ENCODE measurements at regions not wholly inside any gene's neighbourhood (a gene's known extent, or its start where the extent isn't known, plus 50 kb on each side); places are given as distances from the start of the nearest gene placed in this dataset.

GRCh38 chr7:125136755-125137532 lies 207.3 kb upstream of the POT1 start:
- TF ChIP-seq CTCF (conservative IDR thresholded peaks at IDR 0.05 in 1 of 2, IDR thresholded peaks at IDR 0.05 in 1 of 2; ENCODE audit: extremely low read depth in 1 of 2, insufficient read depth in 1 of 2, low read depth in 1 of 2, low read length in 2 of 2) (no peak), EZH2 (IDR thresholded peaks at IDR 0.05; ENCODE audit: borderline replicate concordance, low read length) (no peak)
